H1 (cell line): ENCODE measurements at regions not wholly inside any gene's neighbourhood (a gene's known extent, or its start where the extent isn't known, plus 50 kb on each side); places are given as distances from the start of the nearest gene placed in this dataset.

Source experiments
- CHD7 ChIP-seq: fragments of 300-600 bp; sonication (generic); IDR thresholded peaks from 2 replicates; pipeline ENCODE4 v1.7.1; 2012; ENCODE audit warnings: low read length, moderate library complexity, mild to moderate bottlenecking, inconsistent platforms; ENCODE audit not compliant: insufficient replicate concordance
- SIN3A ChIP-seq, 2 experiments: IDR thresholded peaks in 1 of 2; conservative IDR thresholded peaks in 1 of 2; 2 replicates each; pipeline ENCODE4 v1.6.1; 2011 to 2012; ENCODE audit warnings: low read length in 2 of 2, improper control_type of control experiment in 1 of 2, low read depth in 1 of 2, mild to moderate bottlenecking in 1 of 2
- TEAD4 ChIP-seq: IDR thresholded peaks from 2 replicates; pipeline ENCODE4 v1.6.1; 2012; ENCODE audit warnings: low read depth, low read length, inconsistent platforms, mixed read lengths

GRCh38 chr2:120859128-120859527 lies 123.5 kb downstream of the GLI2 start (continued):
- TF ChIP-seq CHD7 (no peak), SIN3A (conservative IDR thresholded peaks at IDR 0.05 in 1 of 2, IDR thresholded peaks at IDR 0.05 in 1 of 2; ENCODE audit: low read depth in 1 of 2, low read length in 2 of 2) (peak in 1 of 2 experiments; percentile 72; a peak in 1 of 4 replicates), TEAD4 (peak; percentile 77)
